HG03108 (cell line): ENCODE measurements at regions not wholly inside any gene's neighbourhood (a gene's known extent, or its start where the extent isn't known, plus 50 kb on each side); places are given as distances from the start of the nearest gene placed in this dataset.

Experiments
- ATAC-seq: cut with Tn5 transposase; IDR thresholded peaks from one replicate; pipeline ENCODE4 v1.9.1; 2021; ENCODE audit warnings: moderate library complexity; ENCODE audit not compliant: unreplicated experiment

DNA sequence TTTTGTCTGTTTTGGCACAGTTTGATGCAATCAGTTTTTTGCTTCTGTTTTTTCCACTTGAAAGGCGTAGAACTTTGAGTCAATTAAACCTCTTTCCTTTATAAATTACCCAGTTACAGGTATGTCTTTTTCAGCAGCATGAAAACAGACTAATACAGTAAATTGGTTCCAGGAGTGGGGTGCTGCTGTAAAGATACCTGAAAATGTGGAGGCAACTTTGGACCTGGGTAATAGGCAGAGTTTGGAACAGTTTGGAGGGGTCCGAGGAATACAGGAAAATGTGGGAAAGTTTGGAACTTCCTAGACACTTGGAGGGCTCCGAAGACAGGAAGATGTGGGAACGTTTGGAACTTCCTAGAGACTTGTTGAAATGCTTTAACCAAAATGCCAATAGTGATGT is 2022.2 kb downstream of the MAT2B start:
- ATAC-seq, result no peak

DNA sequence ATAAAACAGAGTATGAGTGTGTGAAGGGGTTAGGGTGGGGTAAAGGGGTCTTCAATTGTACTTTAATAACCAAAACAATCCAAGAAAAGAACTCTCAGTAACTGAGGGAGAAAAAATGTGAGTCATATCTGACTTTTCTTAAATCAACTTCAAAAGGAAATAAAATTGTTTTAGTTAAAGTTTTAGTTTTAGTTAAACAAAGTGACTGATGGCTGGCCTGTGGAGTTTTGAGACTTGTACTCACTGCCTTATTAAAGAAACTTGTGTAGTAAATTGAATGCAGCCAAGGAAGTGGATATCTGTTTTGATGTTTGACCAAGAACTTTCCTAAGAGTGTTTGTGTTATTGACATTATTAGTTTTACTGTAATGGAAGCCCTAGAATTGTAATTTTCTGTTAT is 2032.6 kb downstream of the MAT2B start:
- no peak for ATAC-seq

DNA sequence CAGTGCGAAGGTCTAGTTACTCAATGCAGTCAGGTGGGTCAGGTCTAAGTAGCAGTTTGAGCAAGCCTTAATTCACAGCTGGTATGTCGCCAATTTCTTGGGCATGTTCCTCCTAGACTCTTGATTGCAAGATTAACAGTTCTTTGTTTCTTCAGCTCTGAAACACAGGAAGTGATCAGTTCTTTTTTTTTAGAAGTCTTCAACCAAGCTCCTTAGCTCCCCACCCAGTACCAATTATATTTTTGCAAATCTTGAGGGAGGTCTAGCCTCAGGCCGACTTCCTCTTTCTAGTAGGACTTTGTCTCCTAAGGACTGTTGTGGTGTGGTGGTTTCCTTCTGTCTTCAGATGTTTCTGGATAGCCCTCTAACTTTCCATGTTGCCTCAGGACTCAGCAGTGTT is 2054.2 kb downstream of the MAT2B start:
- ATAC-seq, result no peak

DNA sequence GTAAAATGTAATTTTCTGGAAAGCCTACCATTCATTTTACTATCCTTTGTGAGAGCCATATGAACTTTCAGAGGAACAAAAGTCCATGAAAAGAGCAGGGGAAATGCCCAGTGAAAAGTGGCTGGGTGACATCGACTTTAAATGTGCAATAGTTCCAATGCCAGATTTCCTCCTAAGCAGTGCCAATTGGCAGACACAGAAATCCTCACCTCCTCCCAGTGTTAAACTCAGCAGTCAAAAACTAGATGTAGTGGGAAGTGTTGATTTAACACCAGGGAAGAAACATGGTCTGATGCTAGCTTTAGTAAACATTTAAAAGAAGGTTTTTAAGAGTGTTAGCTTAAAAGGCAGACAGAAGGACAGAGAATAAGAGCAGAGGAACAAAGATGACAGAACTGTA is 2055.2 kb downstream of the MAT2B start:
- ATAC-seq, result no peak

DNA sequence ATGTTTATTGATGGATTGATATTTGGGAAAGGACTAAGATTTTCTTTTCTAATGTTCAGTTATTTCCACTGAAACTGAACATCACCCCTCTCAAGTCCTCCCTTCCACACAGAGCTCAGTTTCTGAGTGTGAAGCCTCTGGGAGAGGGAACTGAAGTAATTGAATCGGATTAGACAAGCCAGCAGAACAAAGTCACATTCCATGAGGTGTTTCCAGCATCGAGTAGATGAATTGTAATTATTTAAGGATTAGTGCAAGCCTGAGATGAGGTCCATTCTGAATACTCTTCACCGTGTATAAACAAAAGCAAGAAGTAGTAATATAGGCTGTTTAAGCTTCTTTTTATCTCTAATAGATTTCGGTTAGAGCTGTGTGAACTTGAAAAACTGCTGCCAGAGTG is 2060.5 kb downstream of the MAT2B start:
- no peak for ATAC-seq

DNA sequence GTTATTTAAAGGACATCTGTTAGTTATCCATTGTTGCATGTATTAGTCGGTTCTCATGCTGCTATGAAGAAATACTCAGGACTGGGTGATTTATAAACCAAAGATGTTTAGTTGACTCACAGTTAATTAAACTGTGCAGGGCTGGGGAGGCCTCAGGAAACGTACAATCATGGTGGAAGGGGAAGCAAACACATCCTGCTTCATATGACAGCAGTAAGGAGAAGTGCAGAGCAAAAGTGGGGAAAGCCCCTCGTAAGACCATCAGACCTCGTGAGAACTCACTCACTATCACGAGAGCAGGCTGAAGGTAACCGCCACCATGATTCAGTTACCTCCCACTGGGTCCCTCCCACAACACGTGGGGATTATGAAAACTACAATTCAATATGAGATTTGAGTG is 2064.1 kb downstream of the MAT2B start:
- ATAC-seq, result no peak

DNA sequence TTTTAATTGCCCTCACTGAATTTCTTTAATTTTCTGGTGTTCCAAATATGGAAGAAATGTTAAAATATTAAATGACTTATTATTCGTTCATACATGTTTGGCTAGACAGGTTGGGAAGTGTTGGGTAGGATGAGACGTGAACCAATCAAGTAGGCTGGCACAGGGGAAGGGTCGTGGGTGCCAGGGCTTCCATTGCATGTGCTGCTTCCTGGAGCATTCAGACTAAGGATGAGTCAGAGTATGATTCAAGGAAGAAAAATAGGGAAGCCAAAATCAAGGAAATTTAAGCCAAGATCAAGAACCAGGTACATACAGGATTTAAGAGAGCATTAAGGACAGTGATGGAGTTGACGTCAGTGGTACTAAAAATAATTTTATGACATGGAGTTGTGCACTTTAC is 2068.0 kb downstream of the MAT2B start:
- no peak for ATAC-seq

DNA sequence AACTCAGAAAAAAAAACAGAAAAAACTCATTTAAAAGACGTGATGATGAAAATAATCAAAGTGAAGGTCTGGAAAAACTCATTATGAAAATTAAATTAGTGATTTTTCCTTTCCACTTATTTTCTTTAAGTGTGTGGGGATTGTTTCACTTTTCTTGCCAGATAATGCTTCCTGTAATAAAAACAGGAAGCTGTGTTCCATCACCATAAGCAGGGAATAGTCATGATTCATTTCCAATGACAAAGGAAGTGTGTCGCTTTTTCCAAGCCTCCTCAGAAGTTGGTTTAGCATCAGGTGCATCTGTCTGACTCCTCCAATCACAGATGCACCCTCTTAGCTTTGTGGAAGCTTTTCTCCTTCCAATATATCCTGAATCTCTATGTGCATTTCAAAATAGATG is 2068.7 kb downstream of the MAT2B start:
- no peak for ATAC-seq

DNA sequence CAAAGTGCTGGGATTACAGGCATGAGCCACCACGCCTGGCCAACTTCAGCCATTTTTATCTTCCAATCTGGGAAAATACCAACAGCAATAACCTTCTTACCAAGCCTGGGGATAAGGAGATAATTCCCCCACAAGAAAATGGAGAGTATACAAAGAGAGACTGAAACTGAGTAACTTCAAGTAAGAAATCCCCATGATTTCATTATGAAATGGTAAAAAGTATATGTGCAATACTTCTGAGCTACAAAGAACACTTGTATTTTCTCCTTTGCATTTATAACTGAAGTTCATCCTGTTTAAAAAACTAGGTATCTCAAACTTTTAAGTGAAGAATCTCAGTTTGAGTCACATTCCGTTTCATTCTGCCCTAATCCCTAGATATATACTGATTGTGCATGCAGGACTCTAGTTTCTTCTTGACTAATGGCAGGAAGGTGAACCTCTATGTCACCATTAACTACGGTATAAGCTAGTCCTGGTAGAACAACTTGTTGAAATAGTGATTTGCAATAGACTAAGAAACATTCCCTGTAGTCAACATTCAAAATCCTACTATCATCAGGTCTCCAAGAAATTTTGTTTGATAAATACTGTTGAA is 2071.4 kb downstream of the MAT2B start:
- no peak for ATAC-seq

DNA sequence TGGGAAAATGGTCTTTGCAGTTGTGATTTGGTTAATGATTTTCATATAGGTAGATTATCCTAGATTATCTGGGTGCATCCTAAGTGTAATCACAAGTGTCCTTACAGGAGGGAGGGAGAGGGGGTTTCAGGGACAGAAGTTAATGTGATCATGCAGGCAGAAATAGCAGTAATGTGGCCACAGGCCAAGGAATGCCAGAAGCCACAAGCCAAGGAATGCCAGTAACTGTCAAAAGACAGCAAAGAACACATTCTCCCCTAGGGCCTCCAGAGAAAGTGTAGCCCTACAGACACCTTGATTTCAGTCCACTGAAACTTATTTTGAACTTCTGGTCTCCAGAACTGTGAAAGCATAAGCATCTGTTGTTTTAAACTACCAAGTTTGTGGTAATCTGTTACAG is 2074.5 kb downstream of the MAT2B start:
- ATAC-seq, result no peak

DNA sequence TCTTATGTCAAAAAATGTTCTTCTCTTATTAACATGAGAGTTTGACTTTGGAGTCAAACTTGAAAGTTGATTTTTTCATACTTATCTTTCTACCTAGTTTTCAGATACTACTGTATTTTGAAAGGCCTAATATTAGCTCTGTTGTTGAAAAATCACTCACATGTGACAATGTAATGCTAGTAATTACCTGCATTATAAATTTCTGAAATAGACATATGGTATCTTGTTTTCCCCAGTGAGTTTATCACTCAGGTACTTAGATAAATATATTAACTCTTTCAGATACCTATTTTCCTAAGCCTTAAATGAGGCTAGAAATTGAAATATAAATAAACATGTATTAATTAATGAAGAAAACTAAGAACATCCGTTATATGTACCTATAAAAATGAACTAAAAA is 2089.3 kb downstream of the MAT2B start:
- no peak for ATAC-seq

DNA sequence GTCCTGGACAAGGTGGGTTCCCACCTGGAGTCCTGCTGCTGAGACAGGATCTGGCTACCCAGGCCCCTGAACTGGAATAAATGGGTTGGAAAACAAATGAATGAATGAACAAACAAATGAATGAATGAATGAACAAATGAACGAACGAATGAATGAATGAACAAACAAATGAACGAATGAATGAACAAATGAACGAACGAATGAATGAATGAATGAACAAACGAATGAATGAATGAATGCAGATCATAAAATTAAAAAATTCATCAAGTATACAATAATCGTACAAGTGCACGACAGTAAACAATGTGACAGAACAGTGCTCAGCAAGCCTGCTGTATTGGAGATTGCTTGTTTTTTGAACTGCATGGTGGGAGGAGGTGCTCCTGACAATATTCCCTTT is 2097.1 kb downstream of the MAT2B start:
- no peak for ATAC-seq

DNA sequence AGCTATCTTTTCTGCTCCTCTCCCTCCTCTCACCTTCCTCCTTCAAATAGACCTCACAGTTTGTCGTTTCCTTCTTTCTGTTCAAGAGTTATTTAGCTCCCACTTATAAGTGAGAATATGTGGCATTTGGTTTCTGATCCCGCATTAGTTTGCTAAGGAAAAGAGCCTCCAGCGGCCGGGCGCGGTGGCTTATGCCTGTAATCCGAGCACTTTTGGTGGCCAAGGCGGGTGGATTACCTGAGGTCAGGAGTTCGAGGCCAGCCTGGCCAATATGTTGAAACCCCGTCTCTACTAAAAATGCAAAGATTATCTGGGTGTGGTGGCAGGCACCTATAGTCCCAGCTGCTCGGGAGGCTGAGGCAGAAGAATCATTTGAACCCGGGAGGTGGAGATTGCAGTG is 2101.6 kb downstream of the MAT2B start:
- ATAC-seq, result no peak

DNA sequence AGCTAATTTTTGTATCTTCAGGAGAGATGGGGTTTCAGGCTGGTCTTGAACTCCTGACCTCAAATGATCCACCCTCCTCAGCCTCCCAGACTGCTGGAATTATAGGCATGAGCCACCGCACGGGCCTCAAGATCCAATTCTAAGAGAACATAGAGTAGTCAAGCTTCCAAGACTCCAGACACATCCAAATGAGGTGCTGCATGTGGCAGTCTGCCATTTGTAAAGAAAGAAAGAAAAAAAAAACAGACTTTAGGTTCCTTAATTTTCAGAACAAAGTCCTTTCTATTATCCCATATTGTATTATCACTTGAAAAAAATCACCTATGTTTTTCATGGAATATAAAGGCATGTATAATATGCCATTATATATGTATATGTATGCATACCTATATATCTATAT is 2104.5 kb downstream of the MAT2B start:
- no peak for ATAC-seq

DNA sequence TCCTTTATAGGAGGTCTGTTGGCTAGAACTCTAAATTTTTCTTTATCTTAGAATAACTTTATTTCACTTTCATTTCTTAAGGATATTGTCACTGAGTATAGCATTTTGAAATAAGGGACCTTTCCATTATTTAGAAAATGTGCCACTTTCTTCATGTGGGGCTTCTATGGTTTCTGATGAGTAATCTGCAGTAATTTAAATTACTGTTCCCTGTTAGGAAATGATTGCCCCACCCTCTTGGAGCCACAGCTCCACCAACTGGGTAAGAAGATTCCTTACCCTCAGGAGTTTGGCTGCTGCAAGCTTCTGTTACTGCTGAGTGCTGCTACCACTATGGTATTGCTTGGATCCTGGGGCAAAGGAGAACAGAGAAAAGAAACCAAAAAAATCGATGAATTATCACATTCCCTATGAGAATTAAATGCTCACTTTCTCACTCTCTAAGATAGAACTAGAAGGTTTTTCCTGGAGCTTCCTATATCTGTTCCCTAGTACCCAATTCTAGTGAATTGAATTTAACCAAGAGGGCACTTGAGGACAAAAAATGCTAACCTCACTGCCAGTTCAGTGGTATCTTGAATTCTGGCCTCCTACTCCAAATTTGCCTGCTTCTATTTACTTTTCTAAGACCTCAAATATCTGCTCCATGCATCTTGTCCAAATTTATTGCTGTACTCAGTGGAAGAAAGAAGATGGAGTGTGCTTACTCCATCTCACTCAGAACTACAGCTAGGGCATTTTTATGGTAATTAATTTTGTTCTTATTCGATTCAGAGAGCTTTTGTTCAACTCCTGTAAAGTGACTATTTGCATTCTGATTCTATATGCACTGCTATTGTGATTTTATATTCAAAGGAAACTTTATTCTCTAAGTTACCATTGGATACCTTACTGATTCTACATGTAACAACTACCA is 2111.3 kb downstream of the MAT2B start:
- ATAC-seq, result no peak

DNA sequence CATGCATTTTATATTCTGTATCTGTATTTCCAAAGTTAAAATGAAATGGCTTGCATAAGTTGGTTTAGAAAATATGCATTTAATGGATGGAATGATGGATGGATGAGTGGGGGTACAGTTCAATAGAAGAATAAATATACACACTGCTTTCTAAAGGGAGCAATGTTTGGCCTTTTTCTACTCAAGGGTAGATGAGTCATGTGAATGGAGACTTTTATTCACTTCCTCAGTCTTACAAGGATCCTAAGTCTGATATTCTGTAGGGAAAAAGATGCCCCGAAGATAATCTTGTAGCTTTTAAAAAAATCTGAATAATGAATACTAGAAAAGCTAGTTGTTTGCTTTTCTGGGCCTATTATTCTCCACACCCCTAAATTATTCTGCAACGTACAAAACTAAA is 2112.1 kb downstream of the MAT2B start:
- ATAC-seq, result no peak

DNA sequence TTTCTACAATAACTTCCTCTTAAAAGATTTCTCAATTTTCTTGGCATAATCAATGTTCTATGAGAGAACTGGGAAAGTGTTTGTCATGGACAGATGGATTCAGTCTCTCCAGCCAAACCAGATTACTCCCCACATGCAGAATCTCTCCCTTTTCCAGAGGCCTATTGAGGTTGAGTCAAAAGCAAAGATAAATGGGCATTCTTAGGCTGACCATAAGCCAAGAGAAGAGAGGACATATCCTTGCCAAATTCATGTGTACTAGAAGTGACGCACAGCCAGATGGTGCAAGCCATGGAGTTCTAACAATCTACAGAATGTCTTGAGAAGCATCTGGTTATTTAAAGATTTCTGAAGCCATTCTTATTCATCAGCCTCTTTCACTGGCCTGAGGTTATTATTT is 2115.0 kb downstream of the MAT2B start:
- ATAC-seq, result no peak

DNA sequence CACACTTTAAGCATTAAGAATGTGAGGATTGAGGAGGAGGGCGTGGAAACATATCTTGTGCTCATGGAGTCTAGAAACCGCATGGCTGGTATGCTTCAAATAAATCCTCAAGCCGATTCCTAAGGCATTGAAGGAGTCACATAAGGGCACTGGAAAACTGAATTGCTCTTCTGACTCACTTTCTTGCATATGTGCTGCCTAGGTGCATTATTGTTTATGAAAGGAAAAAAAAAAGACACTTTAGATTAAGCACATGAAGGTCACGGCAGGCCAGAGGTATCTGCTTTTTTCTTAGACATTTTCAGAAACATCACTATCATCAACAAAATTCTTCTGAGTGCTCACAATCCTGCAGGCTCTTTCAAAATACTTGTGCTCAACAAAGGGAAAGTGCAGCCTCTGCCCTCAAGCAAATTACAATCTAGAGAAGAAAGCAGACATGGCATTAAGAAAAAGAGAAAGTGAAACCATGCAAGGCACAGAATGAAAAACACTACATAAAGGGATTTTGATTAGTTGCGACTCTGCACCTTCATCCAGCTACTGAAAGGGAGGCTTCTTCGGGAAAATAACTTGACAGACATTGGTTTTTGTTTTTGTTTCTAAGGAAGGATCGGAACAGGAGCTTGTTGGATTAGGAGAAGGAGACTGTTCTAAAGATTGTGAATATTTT is 2117.6 kb downstream of the MAT2B start:
- no peak for ATAC-seq

DNA sequence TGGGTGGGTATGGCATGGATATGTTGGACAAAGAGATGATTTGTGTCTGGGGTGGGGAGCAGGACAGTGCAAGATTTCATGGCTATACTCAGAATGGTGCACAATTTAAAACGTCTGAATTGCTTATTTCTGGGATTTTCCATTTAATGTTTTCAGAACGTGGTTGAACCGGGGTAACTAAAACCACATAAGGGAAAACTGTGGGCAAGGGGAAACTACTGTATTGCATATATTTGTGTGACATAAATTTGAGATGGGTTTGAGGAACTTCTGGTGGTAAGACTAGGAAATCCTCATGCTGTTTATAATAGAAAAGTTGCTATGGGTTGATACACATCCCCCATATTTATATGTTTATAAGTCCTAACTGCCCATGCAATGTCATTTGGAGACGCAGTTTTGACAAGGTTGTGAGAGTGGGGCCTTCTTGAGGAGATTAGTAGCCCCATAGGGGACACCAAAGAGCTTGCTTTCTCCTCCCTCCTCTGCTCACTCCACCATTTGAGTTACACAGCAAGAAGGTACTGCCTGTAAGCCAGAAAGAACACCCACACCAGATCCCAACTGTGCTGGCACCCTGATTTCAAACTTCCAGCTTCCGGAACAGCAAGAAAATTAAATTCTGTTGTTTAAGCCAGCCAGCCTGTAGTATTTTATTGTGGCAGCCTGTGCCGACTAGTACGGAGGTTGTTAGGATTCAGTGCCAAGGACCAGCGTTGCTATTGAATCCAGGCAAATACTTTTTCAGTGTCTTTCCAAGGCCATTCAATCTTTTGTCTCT is 2118.9 kb downstream of the MAT2B start:
- no peak for ATAC-seq

DNA sequence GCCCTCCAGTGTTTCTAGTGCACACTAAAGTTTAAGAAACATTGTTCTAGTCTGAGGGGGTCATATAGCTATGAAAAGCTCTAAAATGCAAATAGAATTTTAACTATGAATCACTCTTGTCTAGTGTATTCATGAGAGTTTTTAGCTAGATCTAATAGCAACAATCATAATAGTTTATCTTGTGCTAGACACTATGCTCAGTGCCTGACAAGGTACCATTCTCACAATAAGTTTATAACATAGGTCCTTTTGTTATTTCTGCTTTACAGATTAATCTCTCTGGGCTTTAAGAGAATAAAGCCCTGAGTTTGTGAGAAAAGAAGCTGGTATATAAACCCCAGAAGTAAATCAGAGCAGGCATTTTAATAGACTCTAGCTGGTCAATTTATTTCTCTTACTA is 2120.7 kb downstream of the MAT2B start:
- ATAC-seq, result no peak

DNA sequence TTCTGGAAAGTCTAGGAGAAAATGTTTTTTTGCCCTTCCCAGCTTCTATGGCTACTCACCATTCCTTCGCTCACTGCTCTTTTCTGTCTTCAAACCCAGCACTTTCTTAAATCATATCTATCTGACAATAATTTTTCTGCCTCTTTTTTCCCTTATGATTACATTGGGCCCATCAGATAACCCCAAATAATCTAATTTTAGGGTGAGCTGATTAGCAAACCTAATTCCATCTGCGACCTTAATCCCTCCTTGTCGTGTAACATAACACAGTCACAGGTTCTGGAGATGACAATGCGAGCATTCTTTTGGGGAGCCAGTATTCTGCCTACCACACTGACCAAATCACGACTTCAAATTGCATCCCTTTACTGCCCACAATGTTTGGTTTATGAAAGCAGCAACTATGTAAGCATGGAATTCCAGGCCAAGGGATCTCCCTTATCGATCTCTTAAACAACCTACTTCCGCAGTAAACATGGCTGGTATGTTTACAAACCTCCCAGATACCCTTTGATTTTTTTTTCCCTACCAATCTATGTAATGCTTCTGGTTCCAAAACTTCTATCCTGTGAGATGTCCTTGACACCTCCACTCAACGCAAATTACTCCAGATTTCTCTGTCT is 2122.2 kb downstream of the MAT2B start:
- no peak for ATAC-seq
